ENCODE measurements at regions not wholly inside any gene's neighbourhood (a gene's known extent, or its start where the extent isn't known, plus 50 kb on each side); places are given as distances from the start of the nearest gene placed in this dataset.

- Histone ChIP-seq H2AFZ (ENCODE audit: low read length) (no peak overlapping the region), H3K79me2 (ENCODE audit: insufficient read depth, low read depth, low read length) (no peaks in the 10 kb centered on the region), H3K9me2 (ENCODE audit: insufficient read depth, low read length) (no peaks in the 10 kb centered on the region), H3K4me1 (ENCODE audit: insufficient read depth, low read length, poor library complexity, severe bottlenecking) (no peaks in the 10 kb centered on the region), H3K27ac (ENCODE audit: low read depth, low read length, poor library complexity, severe bottlenecking) (no peak overlapping the region), H4K20me1 (ENCODE audit: insufficient read depth, low read length) (no peaks in the 10 kb centered on the region), H3K4me3 (ENCODE audit: low read depth, low read length, poor library complexity, severe bottlenecking) (no peak overlapping the region), H3K36me3 (ENCODE audit: insufficient read depth, low read length) (no peaks in the 10 kb centered on the region), H3K9me3 (ENCODE audit: low read length) (no peaks in the 10 kb centered on the region), H3K4me2 (ENCODE audit: low read length) (no peak overlapping the region)
- no TSS peak for BruUV-seq (replicated peaks)
- intact Hi-C loops (cut with micrococcal nuclease; ENCODE audit: unreplicated experiment) = no loop called here
- TF ChIP-seq EZH2phosphoT487 (IDR thresholded peaks at IDR 0.05; ENCODE audit: borderline replicate concordance, low read depth, low read length) (no peak), CTCF (conservative IDR thresholded peaks at IDR 0.05; ENCODE audit: low read length) (no peak)
- ChIA-PET CTCF (ENCODE audit: unreplicated experiment) (no interaction called here), POLR2A (interaction anchor here (0.5 to 1.0 kb wide), 3 partner anchors 11 to 394 kb away, joined by 3 read pairs; partner anchors contain the start of gene CENPF)
- DNase-seq (ENCODE audit: low spot score) = no peak
These were observed 71.6 kb upstream of the SMYD2 start for GRCh38 chr1:214209260-214209808.

DNA sequence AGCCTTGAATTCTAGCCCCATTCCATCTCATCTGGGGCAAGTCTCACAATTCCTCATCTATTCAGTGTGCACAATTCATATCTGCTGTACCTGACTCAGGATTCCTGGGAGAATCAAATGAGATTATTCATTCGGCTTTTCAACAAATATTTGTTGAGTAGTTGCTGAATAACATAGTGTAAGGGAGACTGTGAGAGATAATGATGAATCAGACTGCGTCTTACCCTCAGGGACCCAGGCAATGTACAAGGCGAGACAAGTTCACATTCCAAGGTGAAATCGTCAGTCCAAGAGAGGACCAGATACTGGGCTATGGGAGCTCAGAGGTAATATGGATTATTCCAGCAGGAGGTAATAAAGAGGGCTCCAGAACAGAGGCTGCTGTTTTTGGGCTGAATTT is 67.8 kb upstream of the SMYD2 start:
- Histone ChIP-seq H3K4me1 (ENCODE audit: insufficient read depth, low read length, poor library complexity, severe bottlenecking) (no peaks in the 10 kb centered on the region), H3K9me3 (ENCODE audit: low read length) (no peaks in the 10 kb centered on the region), H3K79me2 (ENCODE audit: insufficient read depth, low read depth, low read length) (no peaks in the 10 kb centered on the region), H4K20me1 (ENCODE audit: insufficient read depth, low read length) (no peaks in the 10 kb centered on the region), H2AFZ (ENCODE audit: low read length) (no peak overlapping the region), H3K4me3 (ENCODE audit: low read depth, low read length, poor library complexity, severe bottlenecking) (no peak overlapping the region), H3K4me2 (ENCODE audit: low read length) (no peak overlapping the region), H3K9me2 (ENCODE audit: insufficient read depth, low read length) (no peaks in the 10 kb centered on the region), H3K36me3 (ENCODE audit: insufficient read depth, low read length) (no peaks in the 10 kb centered on the region), H3K27ac (ENCODE audit: low read depth, low read length, poor library complexity, severe bottlenecking) (no peak overlapping the region)
- TF ChIP-seq CTCF (conservative IDR thresholded peaks at IDR 0.05; ENCODE audit: low read length) (no peak), EZH2phosphoT487 (IDR thresholded peaks at IDR 0.05; ENCODE audit: borderline replicate concordance, low read depth, low read length) (no peak)
- DNase-seq (ENCODE audit: low spot score) = no peak
- intact Hi-C loops (cut with micrococcal nuclease; ENCODE audit: unreplicated experiment) = loop anchor here (5.0 kb wide), 1 partner anchor 1314 kb away; no protein-coding TSS in a partner anchor
- CTCF ChIA-PET (ENCODE audit: unreplicated experiment) = interaction anchor here (1.4 kb wide), 1 partner anchor 115 kb away, joined by 3 read pairs; no protein-coding TSS in a partner anchor
- BruUV-seq (replicated peaks) = no TSS peak
- POLR2A ChIA-PET = no interaction called here

DNA sequence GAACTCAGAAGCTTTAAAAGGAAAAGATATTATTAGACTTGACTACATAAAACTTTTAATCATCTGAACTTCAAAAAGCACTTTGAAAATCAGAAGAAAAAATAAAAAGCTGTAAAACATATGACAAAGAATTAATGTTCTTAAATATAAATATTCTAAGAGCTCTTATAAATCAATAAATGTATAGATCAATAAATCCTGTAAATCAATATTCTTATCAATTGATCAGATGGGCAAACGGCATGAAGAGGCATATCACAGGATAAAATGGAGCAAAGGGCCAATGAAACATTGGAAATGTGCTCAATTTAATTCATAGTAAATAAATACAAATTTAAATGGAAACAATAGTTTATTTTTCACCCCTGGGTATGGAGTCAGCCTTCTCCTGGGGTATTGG is 66.1 kb upstream of the SMYD2 start:
- Histone ChIP-seq H3K4me1 (ENCODE audit: insufficient read depth, low read length, poor library complexity, severe bottlenecking) (no peaks in the 10 kb centered on the region), H3K36me3 (ENCODE audit: insufficient read depth, low read length) (no peaks in the 10 kb centered on the region), H3K27ac (ENCODE audit: low read depth, low read length, poor library complexity, severe bottlenecking) (no peak overlapping the region), H3K4me2 (ENCODE audit: low read length) (no peak overlapping the region), H3K9me3 (ENCODE audit: low read length) (no peaks in the 10 kb centered on the region), H4K20me1 (ENCODE audit: insufficient read depth, low read length) (no peaks in the 10 kb centered on the region), H3K4me3 (ENCODE audit: low read depth, low read length, poor library complexity, severe bottlenecking) (no peak overlapping the region), H3K79me2 (ENCODE audit: insufficient read depth, low read depth, low read length) (no peaks in the 10 kb centered on the region), H3K9me2 (ENCODE audit: insufficient read depth, low read length) (no peaks in the 10 kb centered on the region), H2AFZ (ENCODE audit: low read length) (no peak overlapping the region)
- TF ChIP-seq EZH2phosphoT487 (IDR thresholded peaks at IDR 0.05; ENCODE audit: borderline replicate concordance, low read depth, low read length) (no peak), CTCF (conservative IDR thresholded peaks at IDR 0.05; ENCODE audit: low read length) (no peak)
- intact Hi-C loops (cut with micrococcal nuclease; ENCODE audit: unreplicated experiment) = loop anchor here (1.0 to 5.0 kb wide), 3 partner anchors 114 to 1312 kb away; no protein-coding TSS in a partner anchor
- no peak for DNase-seq (ENCODE audit: low spot score)
- POLR2A ChIA-PET = no interaction called here
- BruUV-seq (replicated peaks) = no TSS peak
- CTCF ChIA-PET (ENCODE audit: unreplicated experiment) = interaction anchor here (0.6 to 1.9 kb wide), 2 partner anchors 116 to 512 kb away, joined by 4 to 7 read pairs; no protein-coding TSS in a partner anchor

Data from OCI-LY7 (cell line).